Activated CD4-positive, alpha-beta T cell treated with anti-CD3 and anti-CD28 coated beads, Interleukin-2, amount 50 U/mL, for 16 hours (primary cell): ENCODE measurements at regions not wholly inside any gene's neighbourhood (a gene's known extent, or its start where the extent isn't known, plus 50 kb on each side); places are given as distances from the start of the nearest gene placed in this dataset.
A peak's percentile ranks its signal among the peaks of the same experiment; 100 is the strongest.

Experiments
- DNase-seq: peaks from one replicate; pipeline ENCODE4 v3.0.0-alpha.2; 2020

DNA sequence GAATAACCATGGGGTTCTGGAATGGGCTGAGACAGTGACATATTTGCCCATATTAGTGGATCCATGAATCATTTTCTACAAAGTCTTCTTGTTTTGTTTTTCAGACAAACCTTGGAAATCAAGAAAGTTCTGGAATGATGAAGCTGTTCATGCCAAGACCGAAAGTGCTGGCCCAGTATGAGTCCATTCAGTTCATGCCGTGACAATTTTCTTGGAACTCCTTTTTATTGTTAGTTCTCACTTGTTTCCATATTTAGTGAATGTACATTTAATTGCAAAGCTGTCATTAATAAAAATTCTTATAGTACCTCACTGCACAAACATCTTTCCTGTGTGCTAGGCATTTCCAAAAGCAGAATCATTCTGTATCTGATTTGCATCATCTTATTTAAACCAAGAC lies 100.6 kb upstream of the KCNJ15 start:
- DNase-seq, result no peak

DNA sequence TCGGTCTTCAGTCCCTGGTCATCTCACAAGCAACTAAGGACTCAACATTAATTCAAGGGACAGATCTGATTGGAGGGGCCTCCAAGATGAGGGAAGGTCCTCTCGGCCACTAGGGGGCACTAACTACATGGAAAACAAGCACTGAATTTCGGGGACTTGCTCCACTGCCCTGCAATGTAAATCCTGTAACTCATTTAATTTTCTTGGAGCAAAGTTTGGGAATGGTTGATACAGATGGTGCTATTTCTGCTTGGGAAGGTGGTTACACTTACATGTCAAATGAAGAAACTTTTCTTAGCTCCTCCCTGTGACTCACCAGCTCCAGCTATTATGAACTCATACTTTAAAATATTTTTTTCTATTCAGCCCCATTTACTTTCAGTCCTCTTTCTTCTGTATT lies 97.4 kb upstream of the KCNJ15 start:
- DNase-seq, result peak; percentile 64

DNA sequence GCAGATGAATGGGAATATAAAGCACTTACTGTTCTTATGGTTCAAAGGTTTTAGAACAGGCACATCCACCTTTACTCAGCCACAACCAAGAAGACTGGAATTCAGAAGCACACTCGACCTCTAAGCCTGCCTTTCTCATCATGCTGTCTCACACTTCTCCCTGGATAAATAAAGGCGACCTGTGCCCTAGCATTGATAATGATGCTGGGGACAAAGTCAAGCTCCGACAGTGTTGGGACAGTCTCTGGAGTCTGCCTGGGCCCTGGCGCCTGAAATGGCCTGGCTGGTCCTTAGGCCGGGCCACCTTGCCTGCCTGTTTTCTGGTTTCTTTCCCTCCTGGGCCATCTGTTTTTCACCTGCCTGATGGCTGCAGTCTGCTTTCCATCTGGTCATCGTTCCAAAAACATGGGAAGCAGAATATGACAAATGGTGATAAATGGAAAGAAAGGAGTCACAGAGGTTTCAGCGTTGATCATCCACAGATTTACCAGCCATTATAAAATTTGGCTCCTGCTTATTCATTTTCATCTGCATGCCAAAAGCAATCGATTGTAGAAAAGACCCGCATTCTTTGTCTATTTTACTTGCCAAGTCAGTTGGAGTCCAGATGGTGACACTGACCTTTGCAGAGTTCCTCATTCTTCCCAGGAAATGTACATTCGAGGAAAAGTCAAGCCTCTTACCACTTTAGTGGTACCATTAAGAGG lies 91.2 kb upstream of the KCNJ15 start:
- DNase-seq, result no peak

DNA sequence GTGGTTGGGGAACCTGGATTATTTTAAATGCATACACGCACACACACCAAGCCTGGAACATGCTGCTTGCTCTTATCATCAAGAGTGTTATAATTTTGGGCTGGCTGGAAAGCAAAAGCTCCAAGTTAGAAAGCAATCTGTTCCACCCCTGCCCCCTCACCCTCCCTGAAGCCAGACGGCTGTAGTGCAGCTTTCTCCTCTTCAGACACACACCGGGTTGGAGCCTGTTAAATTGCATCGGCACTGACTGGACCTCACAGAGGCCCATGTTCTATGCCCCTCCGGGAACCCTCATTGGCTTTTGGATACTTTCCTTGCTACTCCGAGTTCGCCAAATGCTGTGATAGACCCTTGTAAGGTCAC lies 90.6 kb upstream of the KCNJ15 start:
- no peak for DNase-seq

DNA sequence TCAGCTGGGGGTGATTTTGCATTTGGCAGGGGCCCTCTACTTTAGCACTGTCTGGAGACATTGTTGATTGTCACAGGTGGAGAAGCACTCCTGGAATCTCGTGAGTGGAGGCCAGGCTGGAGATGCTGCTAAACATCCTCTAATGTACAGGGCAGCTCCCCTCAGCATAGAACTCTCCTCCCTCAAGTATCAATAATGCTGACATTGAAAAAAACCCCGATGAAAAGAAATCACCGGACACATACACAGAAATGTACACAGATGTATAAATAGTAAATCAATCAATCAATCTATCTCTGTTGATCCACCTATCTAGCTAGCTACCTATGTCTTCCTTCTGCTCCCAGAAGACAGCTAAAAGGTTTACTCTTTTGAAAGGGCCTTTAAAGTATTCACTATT lies 89.4 kb upstream of the KCNJ15 start:
- no peak for DNase-seq

DNA sequence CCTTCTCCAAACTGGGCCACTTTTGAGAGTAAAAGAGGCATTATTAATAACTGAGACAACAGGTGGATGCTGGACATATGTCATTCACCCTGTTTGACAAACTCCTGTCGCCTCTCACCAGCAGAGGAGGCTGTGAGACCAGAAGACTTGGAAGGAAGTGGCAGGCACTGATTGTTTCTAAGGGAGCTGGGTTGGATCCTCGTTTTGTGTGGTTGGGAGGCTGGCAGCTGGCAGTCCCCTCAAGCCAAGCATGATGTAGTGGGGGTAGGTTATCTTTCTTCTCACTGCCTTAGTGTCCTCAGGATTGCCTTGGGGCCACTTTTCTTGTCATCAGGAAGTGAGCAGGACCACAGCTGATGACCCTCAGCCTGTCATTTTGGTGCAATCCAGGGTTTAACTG lies 86.5 kb upstream of the KCNJ15 start:
- DNase-seq, result peak; percentile 7

DNA sequence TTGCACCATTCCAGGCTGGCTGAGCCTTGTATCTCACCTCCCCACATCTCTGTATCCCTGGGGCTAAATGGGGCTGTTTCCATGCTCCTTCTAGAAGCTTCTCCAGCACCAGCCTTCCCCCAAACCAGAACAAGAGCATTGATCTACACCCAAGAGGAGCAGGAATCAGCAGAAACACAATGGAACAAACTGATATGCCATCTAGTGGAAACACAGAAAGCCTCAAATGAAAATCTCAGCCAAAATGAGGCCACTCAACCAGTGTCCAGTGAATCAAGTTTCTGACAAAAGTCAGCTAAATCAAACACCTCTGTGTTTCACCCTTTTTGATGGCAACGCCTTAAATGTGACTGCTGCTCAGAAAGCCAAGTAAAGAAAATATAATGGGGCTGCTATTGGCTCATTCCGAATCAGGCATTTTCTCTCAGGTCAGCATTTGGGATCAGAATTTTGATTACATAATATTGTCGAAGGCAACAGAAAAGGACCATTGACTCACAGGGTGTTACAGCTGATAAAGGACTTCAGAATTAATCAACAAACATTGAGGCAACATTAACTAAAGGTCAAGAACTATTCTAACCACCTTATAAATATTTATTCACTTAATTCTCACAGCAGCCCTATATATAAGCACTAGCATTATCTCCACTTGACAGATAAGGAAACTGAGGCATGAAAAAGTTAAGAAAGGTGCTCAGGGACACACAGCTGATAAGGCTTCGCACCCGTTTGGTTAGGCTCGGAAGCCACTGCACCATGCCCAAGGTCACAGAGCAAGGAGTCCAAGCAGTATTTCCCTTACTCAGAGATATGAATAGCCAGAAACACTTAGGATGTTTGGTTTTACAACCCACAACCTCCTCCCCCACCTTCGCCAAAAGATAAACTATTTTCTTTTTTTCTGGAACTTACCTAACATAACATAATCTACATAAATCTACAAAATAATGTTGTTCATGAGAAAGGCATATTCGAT lies 85.8 kb upstream of the KCNJ15 start:
- DNase-seq, result no peak

DNA sequence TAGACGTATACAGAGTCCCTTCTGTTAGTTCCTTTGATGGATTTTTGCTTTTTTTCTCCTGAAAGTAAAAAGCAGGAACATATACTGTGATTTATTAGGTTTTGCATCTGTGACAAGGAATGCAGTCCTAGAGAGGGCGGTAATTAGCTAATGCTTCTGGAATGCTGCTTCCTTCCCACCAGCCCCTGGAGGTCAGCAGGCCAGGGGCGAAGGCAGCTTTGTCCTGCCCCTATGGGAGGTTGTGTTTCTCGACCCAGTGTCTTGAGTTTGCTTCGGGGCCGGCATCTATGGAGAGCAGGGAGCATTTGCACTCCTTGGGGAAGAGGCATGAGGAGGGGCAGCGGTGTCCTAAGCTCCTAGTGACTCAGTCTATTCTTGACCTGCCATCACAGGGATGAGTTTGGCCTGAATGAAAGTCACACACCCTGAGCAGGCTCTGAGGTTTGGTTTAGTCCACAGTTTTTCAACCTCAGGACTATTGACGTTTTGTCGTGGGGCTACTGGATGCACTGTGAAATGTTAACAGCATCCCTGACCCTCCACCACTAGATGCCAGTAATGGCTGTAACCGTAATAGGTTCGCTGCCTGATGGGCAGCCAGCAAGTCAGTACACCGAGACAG lies 85.0 kb upstream of the KCNJ15 start:
- no peak for DNase-seq

DNA sequence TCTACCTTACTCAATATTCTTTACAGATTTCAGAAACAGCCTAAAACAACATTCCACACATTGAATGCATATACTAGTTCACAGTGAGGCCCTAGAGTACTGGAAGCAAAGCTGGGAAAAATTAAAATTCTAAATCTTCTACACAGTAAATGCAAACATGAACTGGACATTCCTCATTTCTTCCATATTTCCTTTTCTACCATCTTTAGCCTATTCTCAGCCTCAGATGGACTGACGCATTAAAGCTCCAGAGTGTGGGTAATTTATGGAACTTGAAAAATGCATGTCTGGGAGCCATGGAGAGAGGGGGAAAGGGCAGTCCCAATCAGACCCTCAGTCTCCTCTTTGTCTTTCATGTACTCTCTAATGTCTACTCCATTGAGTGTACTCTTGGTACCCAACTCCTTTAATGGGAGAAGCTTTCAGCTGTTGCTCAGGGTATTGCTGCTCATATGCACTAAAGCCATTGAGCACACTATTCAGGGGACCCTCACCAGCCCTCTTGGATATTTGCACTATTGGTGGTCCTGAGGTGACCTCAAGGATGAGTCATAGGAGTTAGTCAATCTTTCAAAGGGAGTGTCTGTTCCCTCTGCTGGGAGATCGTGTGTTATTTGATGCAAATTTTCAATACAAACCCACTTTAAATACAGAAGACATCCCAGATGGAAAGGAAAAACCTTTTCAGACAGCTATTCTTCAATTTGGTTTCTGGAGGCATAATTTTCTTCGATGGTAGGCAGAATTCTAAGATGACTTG lies 83.3 kb upstream of the KCNJ15 start:
- no peak for DNase-seq

DNA sequence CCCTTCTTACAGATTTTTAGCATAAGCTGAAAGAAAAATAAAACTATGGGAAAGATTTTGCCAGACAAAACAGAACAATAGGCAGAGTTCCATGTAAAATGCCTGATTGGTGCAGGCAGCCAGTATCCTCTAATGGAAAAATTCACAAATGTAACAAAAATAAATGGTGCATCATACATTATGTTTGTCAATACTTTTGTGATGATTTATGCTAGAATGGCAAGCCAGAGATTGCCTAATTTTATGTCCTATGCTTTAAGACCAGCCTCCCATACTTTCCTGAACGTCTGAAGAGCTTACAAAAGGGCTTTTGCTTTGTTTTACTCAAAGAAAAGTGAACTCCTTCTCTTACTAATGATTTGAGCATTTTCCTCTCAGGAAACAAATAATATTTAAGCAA lies 81.5 kb upstream of the KCNJ15 start:
- DNase-seq, result no peak

DNA sequence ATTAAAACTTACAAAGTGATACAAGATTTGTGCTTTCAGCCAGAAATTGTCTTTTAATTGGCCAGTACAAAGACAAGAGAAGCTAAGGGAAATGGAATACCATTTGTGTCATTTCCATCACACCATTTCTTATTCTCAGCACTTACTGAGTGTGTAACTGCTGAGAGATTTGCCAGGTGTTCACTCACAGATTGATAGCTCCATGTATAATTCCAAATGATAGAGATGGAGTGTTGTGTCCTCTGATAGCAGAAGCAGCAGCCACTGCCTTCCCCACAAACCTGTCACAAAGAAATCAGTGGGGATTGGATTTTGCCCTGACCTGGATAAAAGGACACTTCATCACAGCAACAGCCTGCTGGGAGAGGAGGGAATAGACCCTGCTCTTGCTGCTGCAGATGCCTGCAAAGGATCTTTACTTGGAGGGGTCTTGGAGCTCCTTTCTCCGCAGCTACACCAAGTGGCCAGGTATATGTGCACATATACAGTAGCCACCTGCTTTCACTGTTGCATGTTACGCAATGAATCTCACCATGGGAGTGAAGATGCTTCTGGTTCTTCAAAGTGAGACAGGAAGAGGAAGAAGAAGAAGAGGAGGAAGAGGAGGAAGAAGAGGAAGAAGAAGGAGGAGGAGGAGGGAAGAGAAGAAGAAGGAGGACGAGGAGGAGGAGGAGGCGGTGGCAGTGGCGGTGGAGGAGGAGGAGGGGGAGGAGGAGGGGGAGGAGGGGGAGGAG lies 78.7 kb upstream of the KCNJ15 start:
- DNase-seq, result no peak

DNA sequence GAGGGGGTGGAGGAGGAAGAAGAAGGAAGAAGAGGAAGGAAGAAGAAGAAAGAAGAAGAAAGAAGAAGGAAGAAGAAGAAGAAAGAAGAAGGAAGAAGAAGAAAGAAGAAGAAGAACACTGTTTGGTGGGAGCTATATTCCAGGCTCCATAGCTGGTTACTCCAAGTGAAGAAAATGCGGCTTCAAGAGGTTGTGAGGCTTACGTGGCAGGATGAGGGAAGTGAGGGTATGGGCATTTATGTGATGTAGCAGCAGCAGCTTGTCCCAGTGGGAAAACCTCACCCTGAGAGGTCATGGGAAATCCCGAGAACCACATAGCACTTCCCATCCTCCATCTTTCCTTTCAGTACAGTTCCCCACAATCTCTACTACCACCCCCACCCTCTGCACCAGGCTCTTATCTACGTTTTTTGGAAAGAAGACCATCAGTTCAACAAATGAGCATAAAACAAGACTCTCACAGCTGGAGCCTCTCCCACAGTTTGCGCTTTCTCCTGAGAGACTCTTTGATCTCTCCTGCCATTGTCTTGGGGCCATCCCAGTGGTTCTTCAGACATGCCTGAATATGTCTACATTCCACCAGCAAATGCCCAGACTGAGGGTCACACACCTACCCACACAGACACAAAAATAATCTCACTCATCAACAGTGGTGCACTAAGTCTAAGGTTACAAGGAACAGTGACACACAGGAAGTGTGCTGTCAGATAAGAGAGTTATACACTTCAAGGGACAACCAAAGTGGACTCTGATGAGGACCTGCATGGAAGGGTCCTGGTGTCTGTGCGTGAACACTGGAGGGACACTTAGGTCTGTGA lies 77.9 kb upstream of the KCNJ15 start:
- DNase-seq, result no peak

DNA sequence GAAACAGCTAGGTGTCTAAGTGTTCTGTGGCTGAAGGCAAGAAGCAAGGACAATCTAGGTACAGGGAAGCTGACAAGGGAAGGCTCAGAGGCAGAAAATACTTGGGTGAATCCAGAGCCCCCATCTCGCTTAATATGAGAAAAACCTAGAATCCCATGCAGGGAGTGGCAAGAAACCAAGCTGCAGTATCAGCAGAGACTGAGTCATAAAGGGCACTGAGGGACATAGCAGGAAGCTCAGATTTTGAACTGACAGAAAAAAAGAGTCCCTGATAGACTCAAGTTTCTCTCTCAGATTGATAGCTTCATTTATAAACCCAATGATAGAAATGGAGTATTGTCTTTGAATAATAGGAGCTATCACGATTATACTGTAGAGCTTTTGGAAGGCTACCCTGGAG lies 77.3 kb upstream of the KCNJ15 start:
- DNase-seq, result no peak

DNA sequence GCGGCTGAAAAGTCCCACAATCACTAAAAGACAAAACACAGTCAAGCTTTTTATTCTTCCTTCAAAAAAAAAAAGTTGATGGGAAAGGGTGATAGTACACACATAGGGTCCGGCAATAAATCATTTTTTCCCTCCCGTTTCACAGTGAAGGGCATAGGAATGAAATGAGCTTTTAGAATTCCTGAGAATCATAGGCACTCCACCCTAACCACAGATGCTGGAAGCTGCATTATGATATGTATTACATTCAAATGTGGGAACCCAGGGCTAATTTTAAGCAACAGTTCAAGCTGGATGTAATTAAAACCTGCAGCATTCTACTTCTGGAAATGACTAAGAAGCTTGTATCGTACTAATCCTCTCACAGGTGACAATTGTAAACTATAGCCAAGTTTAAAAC lies 75.7 kb upstream of the KCNJ15 start:
- DNase-seq, result no peak

DNA sequence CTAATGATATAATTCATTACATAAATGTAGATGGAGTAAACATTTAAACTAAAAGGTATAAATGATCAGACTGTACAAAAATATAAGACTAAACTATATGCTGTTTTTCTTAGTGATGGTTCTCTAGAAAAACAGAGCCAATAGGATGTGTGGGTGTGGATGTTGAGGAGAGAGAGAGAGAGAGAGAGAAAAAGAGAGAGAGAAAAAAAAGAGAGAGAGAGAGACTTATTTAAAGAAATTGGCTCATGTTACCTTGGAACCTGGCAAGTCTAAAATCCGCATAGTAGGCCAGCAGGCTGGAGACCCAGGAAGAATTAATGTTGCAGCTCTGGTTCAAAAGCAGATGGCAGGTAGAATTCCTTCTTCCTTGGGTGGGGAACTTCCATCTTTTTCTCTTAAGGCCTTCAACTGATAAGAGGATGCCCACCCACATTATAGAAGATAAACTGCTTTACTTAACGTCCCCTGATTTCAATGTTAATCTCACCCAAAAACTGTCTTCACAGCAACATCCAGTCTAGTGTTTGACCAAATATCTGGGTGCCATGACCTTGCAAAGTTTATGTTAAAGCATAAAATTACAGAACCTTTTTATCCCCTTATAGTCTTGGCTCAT lies 74.3 kb upstream of the KCNJ15 start:
- no peak for DNase-seq

DNA sequence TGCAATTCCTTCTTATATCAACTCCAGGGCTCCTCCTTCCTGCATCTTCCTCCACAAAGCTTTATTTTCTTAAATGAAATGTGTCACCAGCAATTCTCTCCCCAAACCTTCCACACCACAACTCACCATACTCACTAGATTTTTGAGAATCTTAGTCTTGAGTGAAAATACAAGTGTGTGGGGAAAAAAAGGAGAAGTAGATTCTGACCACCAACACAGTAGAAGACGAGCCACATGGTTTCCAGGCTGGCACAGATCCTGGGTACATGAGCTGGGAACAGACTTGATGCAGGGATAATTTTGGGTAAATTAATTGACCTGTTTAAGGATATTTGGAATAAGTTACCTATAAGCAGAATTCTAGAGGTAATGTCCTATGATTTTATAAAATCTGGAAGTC lies 72.8 kb upstream of the KCNJ15 start:
- DNase-seq, result no peak

DNA sequence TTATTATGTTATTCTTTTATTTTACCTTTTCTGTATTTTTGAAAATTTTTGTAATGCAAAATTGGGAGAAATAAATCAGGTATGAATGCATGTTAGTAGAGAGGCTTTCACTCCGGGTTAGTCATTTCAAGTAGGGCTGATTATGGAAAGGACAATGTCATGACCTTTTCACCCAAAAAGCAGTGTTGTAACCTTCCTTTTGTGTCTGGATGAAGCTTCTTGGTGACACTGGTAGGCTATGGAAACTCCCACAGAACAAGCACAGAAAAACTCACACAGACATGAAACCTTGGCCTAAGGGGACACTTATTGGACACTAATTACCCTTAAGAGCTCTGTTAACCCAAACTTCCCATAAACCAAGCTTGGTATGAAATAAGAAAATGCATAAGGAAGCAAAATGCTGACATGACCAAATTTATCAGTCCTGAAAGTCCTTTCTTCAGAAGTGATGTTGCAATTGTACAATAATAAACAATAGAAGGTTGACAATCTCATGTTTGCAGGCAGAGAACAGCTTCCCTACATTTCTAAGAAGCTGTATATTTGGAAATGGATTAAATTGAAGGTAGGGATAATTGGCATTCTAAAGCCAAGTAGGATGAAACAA lies 70.0 kb upstream of the KCNJ15 start:
- DNase-seq, result no peak

DNA sequence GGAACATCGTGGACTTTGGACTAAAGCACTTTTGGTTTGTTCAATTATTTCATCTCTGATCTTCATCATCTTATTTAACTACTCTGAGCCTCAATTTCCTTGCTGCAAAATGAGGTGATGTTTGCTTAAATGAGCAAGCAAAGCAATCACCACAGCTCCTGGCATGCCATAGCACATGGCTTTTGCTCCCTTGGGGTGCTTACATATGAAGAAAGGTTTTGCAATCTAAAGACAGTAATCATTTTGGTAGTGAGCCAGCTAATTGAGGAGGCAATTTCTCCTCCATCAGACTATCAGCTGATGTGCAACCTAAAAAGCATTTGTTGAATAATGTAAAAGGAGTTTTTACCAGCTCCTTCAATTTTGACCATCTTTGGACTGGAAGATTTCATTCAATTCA lies 68.8 kb upstream of the KCNJ15 start:
- DNase-seq, result no peak

DNA sequence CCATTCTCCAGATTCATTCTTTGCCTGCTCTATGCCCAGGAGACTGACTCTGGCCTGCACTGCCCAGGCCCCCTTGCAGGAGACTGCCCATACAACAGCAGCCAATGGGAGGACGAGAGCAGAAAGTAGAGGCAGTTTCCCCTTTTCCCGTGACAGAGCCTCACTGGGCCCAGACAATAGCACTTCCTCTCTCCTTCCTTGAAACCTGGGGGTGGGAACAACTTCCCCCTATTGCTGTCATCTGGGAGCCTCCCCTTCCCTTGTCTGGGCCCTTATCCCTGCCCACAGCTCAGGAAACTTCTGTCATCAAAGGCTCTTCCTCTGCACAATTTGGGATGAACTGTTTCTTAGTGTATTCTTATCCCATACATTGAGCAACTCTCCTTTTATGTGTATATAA lies 60.8 kb upstream of the KCNJ15 start:
- no peak for DNase-seq

DNA sequence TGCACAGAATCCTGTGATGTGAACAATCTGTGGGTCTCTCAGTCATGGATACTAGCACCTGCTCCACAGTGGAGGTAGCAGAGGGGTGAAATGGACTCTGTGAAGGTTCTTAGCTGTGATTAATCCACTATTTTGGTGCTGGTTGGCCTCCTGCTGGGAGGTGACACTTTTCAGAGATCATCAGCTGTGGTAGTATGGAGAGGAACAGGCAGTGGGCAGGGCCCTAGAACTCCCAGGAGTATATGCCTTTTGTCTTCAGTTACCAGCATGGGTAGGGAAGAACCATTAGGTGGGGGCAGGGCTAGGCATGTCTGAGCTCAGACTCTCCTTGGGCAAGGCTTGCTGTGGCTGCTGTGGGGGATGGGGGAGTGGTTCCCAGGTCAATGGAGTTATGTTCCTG lies 54.0 kb upstream of the KCNJ15 start:
- DNase-seq, result no peak

DNA sequence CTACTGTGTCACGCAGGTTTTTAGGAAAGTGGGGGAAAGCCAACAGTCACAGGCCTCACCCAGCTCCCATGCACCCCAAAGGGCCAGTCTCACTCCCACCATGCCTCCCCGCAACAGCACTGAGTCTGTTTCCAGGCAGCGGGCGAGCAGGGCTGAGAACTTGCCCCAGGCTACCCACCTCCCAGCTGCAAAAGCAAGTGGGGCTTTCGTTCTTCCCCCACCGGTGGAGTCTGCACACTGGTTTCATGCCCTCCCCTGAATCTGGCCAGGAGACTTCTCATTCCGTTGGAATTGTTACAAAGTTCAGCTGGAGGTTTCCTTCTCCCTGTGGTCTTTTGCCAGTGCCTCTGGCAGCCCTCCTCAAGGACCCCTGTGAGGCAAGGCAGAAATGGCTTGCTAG lies 53.6 kb upstream of the KCNJ15 start:
- DNase-seq, result no peak
